Skeletal muscle satellite cell (primary cell): ENCODE measurements at regions not wholly inside any gene's neighbourhood (a gene's known extent, or its start where the extent isn't known, plus 50 kb on each side); places are given as distances from the start of the nearest gene placed in this dataset.

Experiments
- H3K27me3 ChIP-seq: 2 replicates; pipeline ENCODE4 v1.7.0; 2013; ENCODE audit warnings: low read length; ENCODE audit not compliant: control insufficient read depth, insufficient read depth
- H3K36me3 ChIP-seq: 2 replicates; pipeline ENCODE4 v1.7.0; 2013; ENCODE audit warnings: mild to moderate bottlenecking, control low read depth, low read length; ENCODE audit not compliant: insufficient read depth
- H3K4me1 ChIP-seq: 2 replicates; pipeline ENCODE4 v1.7.0; 2013; ENCODE audit warnings: low read length; ENCODE audit not compliant: control insufficient read depth, insufficient read depth
- H3K4me2 ChIP-seq: 2 replicates; pipeline ENCODE4 v1.7.0; 2013; ENCODE audit warnings: mild to moderate bottlenecking, low read length
- H3K4me3 ChIP-seq: 2 replicates; pipeline ENCODE4 v1.7.0; 2013; ENCODE audit warnings: low read length
- H3K9ac ChIP-seq: 2 replicates; pipeline ENCODE4 v1.7.0; 2013; ENCODE audit warnings: mild to moderate bottlenecking, low read depth, low read length, moderate library complexity
- H3K9me3 ChIP-seq: replicated peaks from 2 replicates; pipeline ENCODE4 v1.7.0; 2013; ENCODE audit warnings: mild to moderate bottlenecking, control low read depth, low read length

DNA sequence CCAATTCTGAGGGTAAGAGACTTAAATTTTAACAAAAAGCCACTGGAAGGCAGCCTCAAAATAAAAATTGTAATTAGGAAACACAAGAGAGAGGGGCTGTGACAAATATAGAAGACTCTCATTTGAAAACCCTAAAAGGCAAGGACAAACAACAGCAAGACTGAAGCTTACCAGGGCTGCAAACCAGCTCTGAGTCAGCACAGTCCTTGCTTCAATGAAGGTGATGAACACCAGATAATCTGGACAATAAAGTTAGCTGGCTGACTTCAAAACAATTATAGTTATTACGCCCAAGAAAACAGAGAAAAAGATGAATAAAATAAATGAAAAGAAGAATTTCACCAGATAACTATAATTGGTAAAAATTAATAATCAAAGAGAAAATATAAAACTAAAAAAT lies 149.3 kb upstream of the NSMCE3 start:
- Histone ChIP-seq H3K27me3 (no peaks in the 10 kb centered on the region), H3K4me1 (no peaks in the 10 kb centered on the region), H3K4me2 (no peak overlapping the region), H3K36me3 (no peaks in the 10 kb centered on the region), H3K4me3 (no peak overlapping the region), H3K9me3 (peaks cover 2% of the 10 kb centered on the region), H3K9ac (no peak overlapping the region)

DNA sequence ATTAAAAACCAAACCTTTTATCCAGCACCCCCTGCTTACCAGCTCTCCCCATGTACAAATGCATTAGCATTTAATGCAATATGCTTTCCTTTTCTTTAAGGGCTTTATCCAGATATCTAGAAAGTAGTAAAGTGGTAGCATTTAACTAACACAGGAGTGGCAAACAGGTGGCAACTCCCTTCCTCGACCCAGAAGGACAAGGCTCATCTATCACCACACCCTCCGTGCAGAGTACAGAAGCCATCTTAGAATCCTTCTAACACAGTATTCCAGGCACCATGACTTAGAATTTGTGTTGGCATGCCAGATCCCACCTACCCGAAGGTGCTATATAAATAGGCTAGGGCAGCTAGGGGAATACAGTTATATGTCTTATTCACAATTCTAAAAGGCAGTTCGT lies 148.6 kb upstream of the NSMCE3 start:
- Histone ChIP-seq H3K9me3 (no peaks in the 10 kb centered on the region), H3K9ac (no peak overlapping the region), H3K4me2 (no peak overlapping the region), H3K27me3 (no peaks in the 10 kb centered on the region), H3K4me3 (no peak overlapping the region), H3K4me1 (no peaks in the 10 kb centered on the region), H3K36me3 (no peaks in the 10 kb centered on the region)

DNA sequence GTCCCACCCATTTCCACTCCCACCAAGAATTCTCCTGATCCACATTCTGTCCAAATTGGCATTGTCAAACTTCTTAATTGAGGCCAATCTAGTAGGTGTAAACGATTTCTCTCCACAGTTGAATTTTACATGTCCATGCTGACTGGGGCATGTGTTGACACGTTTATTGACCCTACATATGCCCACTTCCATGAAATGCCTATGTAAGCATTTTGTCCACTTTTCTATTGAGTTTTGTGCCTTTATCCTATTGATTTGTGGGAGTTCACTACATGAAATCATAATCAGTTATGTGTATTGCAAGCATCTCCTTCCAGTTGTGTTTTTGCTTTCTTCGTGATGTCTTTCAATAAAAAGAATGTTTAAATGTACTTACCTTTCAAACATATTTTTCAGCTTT lies 141.7 kb upstream of the NSMCE3 start:
- Histone ChIP-seq H3K9ac (no peak overlapping the region), H3K4me1 (no peaks in the 10 kb centered on the region), H3K9me3 (no peaks in the 10 kb centered on the region), H3K4me3 (no peak overlapping the region), H3K36me3 (no peaks in the 10 kb centered on the region), H3K4me2 (no peak overlapping the region), H3K27me3 (no peaks in the 10 kb centered on the region)

DNA sequence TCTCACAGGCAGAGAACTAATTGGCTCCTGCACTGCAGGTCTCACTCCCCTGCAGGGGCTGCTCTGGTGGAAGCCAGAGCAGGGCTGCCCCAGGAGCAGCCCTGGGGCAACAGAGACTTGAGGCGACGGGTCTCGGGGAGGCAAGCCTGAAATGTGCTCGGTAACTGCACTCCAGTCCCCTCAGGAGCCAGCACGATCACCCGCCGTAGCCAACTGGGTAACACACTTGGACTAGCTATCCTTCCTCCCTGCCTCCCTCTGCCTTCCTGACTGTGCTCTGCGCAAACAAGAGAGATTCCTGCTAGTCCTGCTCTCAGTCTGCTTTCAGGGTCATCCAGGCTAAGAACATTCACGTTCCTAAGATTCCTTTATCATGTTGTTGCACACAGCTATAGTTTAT lies 140.7 kb upstream of the NSMCE3 start:
- Histone ChIP-seq H3K4me2 (no peak overlapping the region), H3K9me3 (no peaks in the 10 kb centered on the region), H3K4me1 (no peaks in the 10 kb centered on the region), H3K9ac (no peak overlapping the region), H3K4me3 (no peak overlapping the region), H3K27me3 (no peaks in the 10 kb centered on the region), H3K36me3 (no peaks in the 10 kb centered on the region)

DNA sequence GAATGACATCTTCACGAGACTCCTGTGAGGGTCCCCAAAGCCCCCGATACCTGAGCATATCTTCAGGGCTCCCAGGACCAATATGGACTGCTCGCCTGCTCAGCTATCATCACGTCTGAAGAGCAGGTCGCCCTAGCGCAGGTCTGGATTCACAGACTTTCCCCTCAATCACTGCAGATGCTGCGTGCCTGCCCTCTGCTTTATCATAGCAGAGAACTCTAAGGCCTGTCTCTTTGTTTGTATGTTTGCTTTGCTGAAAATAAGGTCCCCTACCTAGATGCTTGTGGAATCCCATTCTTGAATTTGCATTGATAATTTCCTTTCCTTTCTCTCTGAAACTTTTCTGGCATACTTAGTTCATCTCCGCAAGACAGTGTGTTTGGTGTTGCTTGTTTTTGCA lies 140.3 kb upstream of the NSMCE3 start:
- no peaks in the 10 kb centered on the region for H3K4me1 ChIP-seq
- no peak overlapping the region for H3K4me3 ChIP-seq
- H3K36me3 ChIP-seq, result no peaks in the 10 kb centered on the region
- no peaks in the 10 kb centered on the region for H3K27me3 ChIP-seq
- no peak overlapping the region for H3K9ac ChIP-seq
- no peak overlapping the region for H3K4me2 ChIP-seq
- H3K9me3 ChIP-seq, result no peaks in the 10 kb centered on the region

DNA sequence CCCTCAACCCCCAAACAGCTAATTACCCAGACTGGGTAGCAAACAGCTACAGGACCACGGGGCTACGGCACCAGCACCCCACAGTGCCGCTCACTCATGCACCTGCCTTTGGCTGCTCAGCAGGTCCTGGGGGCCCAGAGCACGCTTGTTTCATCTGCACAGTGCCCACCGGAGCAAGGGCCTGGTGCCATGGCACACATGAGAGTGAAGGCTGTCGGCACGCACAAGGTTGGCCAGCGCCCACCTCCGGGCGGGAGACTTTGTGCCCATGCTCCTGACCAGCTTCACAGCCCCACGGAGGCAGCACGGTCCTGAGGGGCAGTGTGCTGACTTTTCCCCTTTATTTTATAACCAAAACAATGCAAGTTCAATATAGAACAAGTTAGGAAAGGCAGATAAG lies 135.9 kb upstream of the NSMCE3 start:
- Histone ChIP-seq H3K27me3 (no peaks in the 10 kb centered on the region), H3K4me1 (no peaks in the 10 kb centered on the region), H3K9me3 (no peaks in the 10 kb centered on the region), H3K4me3 (no peak overlapping the region), H3K9ac (no peak overlapping the region), H3K4me2 (no peak overlapping the region), H3K36me3 (no peaks in the 10 kb centered on the region)

DNA sequence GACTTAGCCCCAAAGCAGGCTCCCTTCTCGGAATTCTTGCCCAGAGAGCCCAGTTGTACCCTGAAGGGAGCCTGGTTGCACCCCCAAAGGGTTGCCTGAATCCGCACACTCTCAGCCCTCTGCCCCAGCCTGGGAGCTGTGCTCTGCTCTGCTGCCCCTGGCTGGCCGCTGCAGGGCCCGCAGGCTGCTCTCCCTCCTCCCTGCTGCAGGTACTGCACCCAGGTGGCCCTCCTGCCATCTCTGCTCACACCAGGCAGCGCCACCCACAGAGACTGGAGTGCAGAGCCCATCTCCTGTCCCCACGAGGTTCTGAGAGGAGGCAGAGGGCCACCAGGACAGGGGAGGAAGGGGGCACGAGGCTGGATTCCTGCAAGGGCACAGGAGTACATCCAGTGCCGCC lies 134.2 kb upstream of the NSMCE3 start:
- Histone ChIP-seq H3K9me3 (no peaks in the 10 kb centered on the region), H3K4me2 (no peak overlapping the region), H3K9ac (no peak overlapping the region), H3K4me1 (no peaks in the 10 kb centered on the region), H3K27me3 (no peaks in the 10 kb centered on the region), H3K4me3 (no peak overlapping the region), H3K36me3 (no peaks in the 10 kb centered on the region)

DNA sequence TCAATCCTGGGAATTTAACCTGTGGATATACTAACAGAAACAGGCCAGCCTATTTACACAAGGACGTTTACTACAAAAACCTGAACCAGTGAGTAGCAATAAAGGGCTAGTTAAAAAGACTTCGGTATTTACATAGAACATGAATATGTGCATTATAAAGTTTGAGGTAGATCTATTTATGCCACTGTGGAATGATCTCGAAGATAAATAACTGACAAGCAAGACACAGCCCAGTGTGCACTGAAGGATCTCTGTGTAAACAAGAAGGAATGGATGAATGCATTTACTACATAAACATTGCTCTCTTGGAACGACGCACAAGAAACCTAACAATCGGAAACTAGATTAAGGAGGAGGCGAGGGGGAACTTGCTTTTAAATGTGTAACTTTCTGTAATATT lies 132.0 kb upstream of the NSMCE3 start:
- no peak overlapping the region for H3K4me3 ChIP-seq
- no peaks in the 10 kb centered on the region for H3K36me3 ChIP-seq
- H3K9ac ChIP-seq, result no peak overlapping the region
- H3K9me3 ChIP-seq, result no peaks in the 10 kb centered on the region
- H3K4me1 ChIP-seq, result no peaks in the 10 kb centered on the region
- H3K27me3 ChIP-seq, result no peaks in the 10 kb centered on the region
- no peak overlapping the region for H3K4me2 ChIP-seq

DNA sequence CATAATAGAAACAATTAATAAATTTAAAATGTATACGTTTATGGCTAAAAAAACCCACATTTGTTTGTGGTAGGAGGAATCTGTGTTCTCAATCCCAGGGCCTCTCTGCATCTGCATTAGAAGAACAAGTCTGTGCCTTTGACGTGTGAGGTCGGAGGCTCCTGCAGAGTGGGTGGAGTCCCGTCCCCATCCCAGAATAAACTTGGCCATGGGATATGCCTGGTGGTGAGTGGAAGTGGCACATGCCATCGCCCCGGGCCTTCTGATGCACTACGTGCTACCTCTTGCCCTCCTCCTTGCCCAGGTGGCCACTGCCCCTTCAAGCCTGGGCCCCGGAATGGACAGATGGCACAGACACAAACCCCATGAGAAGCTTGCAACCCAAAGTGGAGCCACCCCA lies 131.1 kb upstream of the NSMCE3 start:
- Histone ChIP-seq H3K27me3 (no peaks in the 10 kb centered on the region), H3K4me2 (no peak overlapping the region), H3K9ac (no peak overlapping the region), H3K4me3 (no peak overlapping the region), H3K9me3 (no peaks in the 10 kb centered on the region), H3K4me1 (no peaks in the 10 kb centered on the region), H3K36me3 (no peaks in the 10 kb centered on the region)

DNA sequence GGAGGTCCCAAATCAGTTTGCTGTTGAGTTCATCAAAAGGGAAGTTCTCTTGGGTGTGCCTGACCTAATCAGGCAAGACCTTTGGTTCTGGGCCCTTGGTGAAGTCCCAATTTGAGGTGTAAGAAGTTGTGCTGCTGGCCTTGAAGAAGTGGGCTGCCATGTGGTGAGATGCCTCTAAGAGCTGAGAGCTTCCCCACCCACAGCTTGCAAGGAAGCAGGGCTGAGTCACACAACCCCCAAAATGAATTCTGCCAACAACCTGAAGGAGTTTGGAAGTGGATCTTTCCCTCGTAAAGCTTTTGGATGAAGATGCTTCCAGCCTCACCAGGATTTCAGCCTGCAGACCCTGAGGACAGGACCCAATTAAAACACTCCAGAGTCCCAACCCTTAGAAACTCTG lies 129.3 kb upstream of the NSMCE3 start:
- no peak overlapping the region for H3K4me3 ChIP-seq
- H3K36me3 ChIP-seq, result no peaks in the 10 kb centered on the region
- H3K9ac ChIP-seq, result no peak overlapping the region
- H3K4me2 ChIP-seq, result no peak overlapping the region
- no peaks in the 10 kb centered on the region for H3K9me3 ChIP-seq
- H3K4me1 ChIP-seq, result no peaks in the 10 kb centered on the region
- H3K27me3 ChIP-seq, result no peaks in the 10 kb centered on the region

DNA sequence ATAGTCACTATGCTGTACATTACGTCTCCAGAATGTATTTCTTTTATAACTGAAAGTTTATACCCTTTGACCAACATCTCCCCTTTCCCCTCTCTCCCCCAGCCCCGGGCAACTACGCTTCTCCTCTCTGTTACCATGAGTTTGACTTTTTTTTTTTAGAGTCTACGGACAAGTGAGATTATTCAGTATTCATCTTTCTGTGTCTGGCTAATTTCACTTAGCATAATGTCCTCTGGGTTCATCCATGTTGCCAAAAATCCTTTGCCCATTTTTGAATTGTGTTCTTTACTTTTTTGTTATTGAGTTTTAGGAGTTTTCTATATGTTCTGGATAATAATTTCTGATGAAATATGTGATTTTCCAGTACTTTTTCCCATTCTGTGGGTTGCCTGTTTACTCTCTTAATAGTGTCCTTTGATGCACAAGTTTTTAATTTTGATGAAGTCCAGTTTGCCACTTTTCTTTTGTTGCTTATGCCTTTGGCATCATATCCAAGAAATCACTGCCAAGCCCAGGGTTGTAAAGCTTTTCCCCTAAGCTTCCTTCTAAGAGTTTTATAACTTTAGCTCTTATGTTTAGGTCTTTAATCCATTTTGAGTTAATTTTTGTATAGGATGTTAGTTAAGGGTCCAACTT lies 126.7 kb upstream of the NSMCE3 start:
- no peaks in the 10 kb centered on the region for H3K27me3 ChIP-seq
- H3K4me1 ChIP-seq, result no peaks in the 10 kb centered on the region
- no peak overlapping the region for H3K4me2 ChIP-seq
- H3K36me3 ChIP-seq, result no peaks in the 10 kb centered on the region
- H3K9me3 ChIP-seq, result no peaks in the 10 kb centered on the region
- no peak overlapping the region for H3K9ac ChIP-seq
- H3K4me3 ChIP-seq, result no peak overlapping the region

DNA sequence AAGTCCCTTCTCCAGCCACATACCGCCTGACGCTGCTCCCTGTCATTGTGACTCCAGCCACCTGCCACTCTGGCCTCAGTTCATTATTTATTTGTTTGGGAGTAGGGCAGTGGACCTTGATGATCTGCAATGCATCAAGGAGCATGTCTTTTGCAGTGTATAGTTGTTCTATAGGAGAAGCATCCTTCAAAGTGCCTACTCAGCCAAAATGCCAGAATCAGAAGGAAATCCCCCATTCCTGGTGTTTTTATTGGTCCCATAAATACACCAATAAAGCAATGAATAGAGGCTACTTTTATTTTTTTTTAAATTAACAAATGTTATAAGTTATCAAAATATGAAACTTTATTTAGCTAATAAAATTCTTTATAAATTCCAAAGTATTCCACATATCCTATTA lies 123.8 kb upstream of the NSMCE3 start:
- Histone ChIP-seq H3K27me3 (no peaks in the 10 kb centered on the region), H3K4me1 (no peaks in the 10 kb centered on the region), H3K4me3 (no peak overlapping the region), H3K4me2 (no peak overlapping the region), H3K9ac (no peak overlapping the region), H3K9me3 (no peaks in the 10 kb centered on the region), H3K36me3 (no peaks in the 10 kb centered on the region)
